Trophoblast cell (in vitro differentiated cells and primary cell): ENCODE measurements at regions not wholly inside any gene's neighbourhood (a gene's known extent, or its start where the extent isn't known, plus 50 kb on each side); places are given as distances from the start of the nearest gene placed in this dataset.

Experiments used
- DNase-seq, 2 donors: peaks; one replicate each; pipeline ENCODE4 v3.0.0-alpha.2; 2016
- H2AFZ ChIP-seq: 2 replicates; pipeline ENCODE4 v1.6.1; 2013; ENCODE audit warnings: low read length, moderate library complexity, mild to moderate bottlenecking; ENCODE audit not compliant: insufficient read depth, poor library complexity
- H2AK5ac ChIP-seq: 2 replicates; pipeline ENCODE4 v1.6.1; 2013; ENCODE audit warnings: mild to moderate bottlenecking, low read length
- H2BK120ac ChIP-seq: 2 replicates; pipeline ENCODE4 v1.6.1; 2013; ENCODE audit warnings: low read length, mild to moderate bottlenecking, moderate library complexity; ENCODE audit not compliant: insufficient read depth, poor library complexity
- H2BK12ac ChIP-seq: 2 replicates; pipeline ENCODE4 v1.6.1; 2013; ENCODE audit warnings: mild to moderate bottlenecking, low read length, moderate library complexity
- H2BK5ac ChIP-seq: 2 replicates; pipeline ENCODE4 v1.6.1; 2013; ENCODE audit warnings: low read length, low read depth, moderate library complexity, mild to moderate bottlenecking; ENCODE audit not compliant: poor library complexity
- H3K14ac ChIP-seq: 2 replicates; pipeline ENCODE4 v1.6.1; 2013; ENCODE audit warnings: mild to moderate bottlenecking, low read length
- H3K18ac ChIP-seq: 2 replicates; pipeline ENCODE4 v1.6.1; 2013; ENCODE audit warnings: mild to moderate bottlenecking, low read length
- H3K23ac ChIP-seq: 2 replicates; pipeline ENCODE4 v1.6.1; 2013; ENCODE audit warnings: low read length
- H3K27ac ChIP-seq: 2 replicates; pipeline ENCODE4 v1.5.1; 2013; ENCODE audit warnings: low read depth, mild to moderate bottlenecking, inconsistent platforms, low read length, moderate library complexity
- H3K27me3 ChIP-seq: 2 replicates; pipeline ENCODE4 v1.6.1; 2013; ENCODE audit warnings: inconsistent platforms, mild to moderate bottlenecking, low read length, moderate library complexity; ENCODE audit not compliant: insufficient read depth
- H3K36me3 ChIP-seq, 2 experiments: 1 replicate in 1 of 2; 2 replicates in 1 of 2; pipeline ENCODE4 v1.6.1; 2013; ENCODE audit warnings: low read length in 2 of 2, mild to moderate bottlenecking in 2 of 2, moderate library complexity in 1 of 2; ENCODE audit not compliant: insufficient read depth in 2 of 2, control insufficient read depth in 1 of 2
- H3K4ac ChIP-seq: 2 replicates; pipeline ENCODE4 v1.6.1; 2013; ENCODE audit warnings: low read depth, mild to moderate bottlenecking, low read length, moderate library complexity
- H3K4me1 ChIP-seq, 2 experiments: 1 replicate in 1 of 2; 2 replicates in 1 of 2; pipeline ENCODE4 v1.6.1; 2013; ENCODE audit warnings: low read length in 2 of 2, mild to moderate bottlenecking in 2 of 2, moderate library complexity in 1 of 2; ENCODE audit not compliant: insufficient read depth in 2 of 2, control insufficient read depth in 1 of 2
- H3K4me2 ChIP-seq: 2 replicates; pipeline ENCODE4 v1.6.1; 2013; ENCODE audit warnings: inconsistent platforms, mild to moderate bottlenecking, low read length, moderate library complexity
- H3K4me3 ChIP-seq: 2 replicates; pipeline ENCODE4 v1.5.1; 2013; ENCODE audit warnings: mild to moderate bottlenecking, low read depth, low read length, inconsistent platforms
- H3K79me1 ChIP-seq: one replicate; pipeline ENCODE4 v1.6.1; 2013; ENCODE audit warnings: low read length
- H3K79me2 ChIP-seq: 2 replicates; pipeline ENCODE4 v1.6.1; 2013; ENCODE audit warnings: low read length, mild to moderate bottlenecking; ENCODE audit not compliant: control insufficient read depth, insufficient read depth, poor library complexity
- H3K9ac ChIP-seq: 2 replicates; pipeline ENCODE4 v1.6.1; 2013; ENCODE audit warnings: mild to moderate bottlenecking, low read length
- H3K9me3 ChIP-seq: 2 replicates; pipeline ENCODE4 v1.6.1; 2013; ENCODE audit warnings: low read depth, mild to moderate bottlenecking, control low read depth, inconsistent platforms, low read length; ENCODE audit not compliant: insufficient read depth
- H4K12ac ChIP-seq: 2 replicates; pipeline ENCODE4 v1.6.1; 2013; ENCODE audit warnings: low read depth, mild to moderate bottlenecking, low read length, moderate library complexity
- H4K8ac ChIP-seq: 2 replicates; pipeline ENCODE4 v1.6.1; 2013; ENCODE audit warnings: low read depth, mild to moderate bottlenecking, low read length, moderate library complexity
- H4K91ac ChIP-seq: one replicate; pipeline ENCODE4 v1.6.1; 2013; ENCODE audit warnings: low read depth, mild to moderate bottlenecking, low read length, moderate library complexity
- WGBS: extraction: QIAGEN DNeasy Blood & Tissue Kit; methylation state at CpG from one replicate; pipeline ENCODE4 v1.1.7; 2013; ENCODE audit warnings: missing lambda C conversion rate; ENCODE audit not compliant: insufficient read length, insufficient coverage; ENCODE audit errors: extremely low coverage; 5-methylcytosine and 5-hydroxymethylcytosine counted together

DNA sequence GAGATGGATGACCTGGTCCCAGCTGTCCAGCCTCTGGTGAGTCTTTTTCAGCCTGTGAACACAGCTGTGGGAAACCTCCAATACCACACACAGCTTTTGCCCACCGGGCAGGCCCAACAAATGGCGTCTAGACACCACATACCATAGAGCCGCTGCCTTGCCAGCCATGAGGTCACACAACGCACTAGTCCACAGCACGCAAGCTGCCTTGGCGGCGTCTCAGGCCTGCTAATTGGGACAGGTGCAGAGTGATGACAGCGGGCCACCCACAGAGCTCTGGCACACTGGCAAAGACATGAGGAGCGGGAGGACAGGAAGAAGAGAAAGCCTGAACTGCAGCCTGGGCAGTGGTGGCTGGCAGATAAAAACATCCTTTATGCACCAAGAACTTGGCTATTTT is 125.5 kb downstream of the ADAMTS1 start:
- no peak overlapping the region for H2BK5ac ChIP-seq
- no peak overlapping the region for H3K4me3 ChIP-seq
- peak in 1 of 2 donors; percentile 22 for DNase-seq
- no peaks in the 10 kb centered on the region for H3K79me2 ChIP-seq
- no peaks in the 10 kb centered on the region for H3K27me3 ChIP-seq
- WGBS: no CpG with 5 or more reads among the region's 9 CpGs
- H4K12ac ChIP-seq: no peak overlapping the region
- H3K23ac ChIP-seq: no peak overlapping the region
- no peaks in the 10 kb centered on the region for H3K36me3 ChIP-seq
- no peaks in the 10 kb centered on the region for H3K9me3 ChIP-seq
- no peak overlapping the region for H2AK5ac ChIP-seq
- H3K79me1 ChIP-seq: peaks cover 2% of the 10 kb centered on the region
- no peaks in the 10 kb centered on the region for H3K4me1 ChIP-seq
- no peak overlapping the region for H2BK120ac ChIP-seq
- H2BK12ac ChIP-seq: peak overlapping the region; percentile 3
- no peak overlapping the region for H4K91ac ChIP-seq
- no peak overlapping the region for H2AFZ ChIP-seq
- H4K8ac ChIP-seq: no peak overlapping the region
- no peak overlapping the region for H3K14ac ChIP-seq
- H3K4ac ChIP-seq: no peak overlapping the region
- H3K27ac ChIP-seq: no peak overlapping the region
- H3K18ac ChIP-seq: no peak overlapping the region
- H3K9ac ChIP-seq: no peak overlapping the region
- H3K4me2 ChIP-seq: no peak overlapping the region

- H2BK5ac ChIP-seq: no peak overlapping the region
- H3K4me1 ChIP-seq: no peaks in the 10 kb centered on the region
- no peak overlapping the region for H2BK120ac ChIP-seq
- H3K36me3 ChIP-seq: no peaks in the 10 kb centered on the region
- H2AK5ac ChIP-seq: no peak overlapping the region
- no peak overlapping the region for H3K27ac ChIP-seq
- H3K14ac ChIP-seq: no peak overlapping the region
- no peak overlapping the region for H4K12ac ChIP-seq
- peak in 1 of 2 donors; percentile 61 for DNase-seq
- no peak overlapping the region for H3K4ac ChIP-seq
- peaks cover 2% of the 10 kb centered on the region for H3K79me1 ChIP-seq
- no peak overlapping the region for H4K91ac ChIP-seq
- no peak overlapping the region for H2AFZ ChIP-seq
- no peak overlapping the region for H3K23ac ChIP-seq
- no CpG with 5 or more reads among the region's 5 CpGs for WGBS
- H3K4me3 ChIP-seq: no peak overlapping the region
- no peaks in the 10 kb centered on the region for H3K9me3 ChIP-seq
- no peak overlapping the region for H3K18ac ChIP-seq
- no peaks in the 10 kb centered on the region for H3K27me3 ChIP-seq
- H3K4me2 ChIP-seq: no peak overlapping the region
- H3K79me2 ChIP-seq: no peaks in the 10 kb centered on the region
- H3K9ac ChIP-seq: no peak overlapping the region
- H2BK12ac ChIP-seq: no peak overlapping the region
- no peak overlapping the region for H4K8ac ChIP-seq
Measured at GRCh38 chr21:26717146-26717739, 128.0 kb downstream of the ADAMTS1 start.

- no peak overlapping the region for H3K23ac ChIP-seq
- no peaks in the 10 kb centered on the region for H3K79me2 ChIP-seq
- no peak overlapping the region for H3K4me3 ChIP-seq
- no peaks in the 10 kb centered on the region for H3K36me3 ChIP-seq
- no peak overlapping the region for H3K9ac ChIP-seq
- no peak overlapping the region for H2AK5ac ChIP-seq
- H2AFZ ChIP-seq: no peak overlapping the region
- H3K4me1 ChIP-seq: no peaks in the 10 kb centered on the region
- peak overlapping the region; percentile 6 for H3K14ac ChIP-seq
- H3K27ac ChIP-seq: peak overlapping the region; percentile 53
- peak overlapping the region; percentile 16 for H2BK5ac ChIP-seq
- H3K9me3 ChIP-seq: no peaks in the 10 kb centered on the region
- H2BK12ac ChIP-seq: no peak overlapping the region
- no peak overlapping the region for H3K18ac ChIP-seq
- H3K4me2 ChIP-seq: no peak overlapping the region
- H4K12ac ChIP-seq: no peak overlapping the region
- H3K4ac ChIP-seq: no peak overlapping the region
- peak; percentile 54 to 79 for DNase-seq
- peak overlapping the region; percentile 1 for H4K91ac ChIP-seq
- WGBS: no CpG with 5 or more reads among the region's 7 CpGs
- H3K27me3 ChIP-seq: no peaks in the 10 kb centered on the region
- H3K79me1 ChIP-seq: peaks cover 2% of the 10 kb centered on the region
- peak overlapping the region; percentile 54 for H2BK120ac ChIP-seq
- no peak overlapping the region for H4K8ac ChIP-seq
Measured at GRCh38 chr21:26715878-26716506, 129.2 kb downstream of the ADAMTS1 start.

DNA sequence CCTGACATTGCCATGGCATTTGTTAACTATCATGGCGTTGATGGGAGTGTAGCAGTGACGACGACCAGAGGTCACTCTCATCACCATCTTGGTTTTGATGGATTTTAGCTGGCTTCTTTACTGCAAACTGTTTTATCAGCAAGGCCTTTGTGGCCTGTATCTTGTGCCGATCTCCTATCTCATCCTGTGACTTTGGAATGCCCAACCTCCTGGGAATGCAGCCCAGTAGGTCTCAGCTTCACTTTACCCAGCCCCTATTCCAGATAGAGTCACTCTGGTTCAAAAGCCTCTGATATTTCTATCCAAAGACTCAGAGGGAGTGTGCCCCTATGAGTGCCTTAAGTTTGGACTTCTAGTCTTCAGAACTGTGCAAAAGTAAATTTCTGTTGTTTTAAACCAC is 130.1 kb downstream of the ADAMTS1 start:
- Histone ChIP-seq H4K91ac (no peak overlapping the region), H3K27ac (peak overlapping the region; percentile 53), H3K79me2 (no peaks in the 10 kb centered on the region), H3K14ac (no peak overlapping the region), H4K8ac (no peak overlapping the region), H3K4me1 (no peaks in the 10 kb centered on the region), H2BK5ac (no peak overlapping the region), H3K23ac (no peak overlapping the region), H3K9me3 (no peaks in the 10 kb centered on the region), H2AK5ac (no peak overlapping the region), H3K4me3 (no peak overlapping the region), H2BK120ac (no peak overlapping the region), H3K4me2 (no peak overlapping the region), H3K36me3 (no peaks in the 10 kb centered on the region), H3K27me3 (no peaks in the 10 kb centered on the region), H4K12ac (no peak overlapping the region), H3K18ac (no peak overlapping the region), H3K79me1 (peaks cover 2% of the 10 kb centered on the region), H2AFZ (no peak overlapping the region), H3K9ac (no peak overlapping the region), H2BK12ac (no peak overlapping the region), H3K4ac (no peak overlapping the region)
- peak; percentile 87 to 94 for DNase-seq
- no CpG with 5 or more reads among the region's 4 CpGs for WGBS
